Neuron (in vitro differentiated cells): ENCODE measurements at regions not wholly inside any gene's neighbourhood (a gene's known extent, or its start where the extent isn't known, plus 50 kb on each side); places are given as distances from the start of the nearest gene placed in this dataset.
"Not testable (repeated sequence)": the region's sequence is repeated elsewhere in the genome, so short reads cannot be mapped to it uniquely, and the experiment has no call there.

Experiments used
- H2AFZ ChIP-seq: one replicate; pipeline ENCODE4 v1.6.1; 2013; ENCODE audit warnings: low read depth, mild to moderate bottlenecking, inconsistent platforms, low read length, moderate library complexity
- H3K27me3 ChIP-seq: one replicate; pipeline ENCODE4 v1.6.1; 2013; ENCODE audit warnings: low read length; ENCODE audit not compliant: insufficient read depth
- H3K36me3 ChIP-seq: one replicate; pipeline ENCODE4 v1.6.1; 2013; ENCODE audit warnings: low read length; ENCODE audit not compliant: insufficient read depth
- H3K4me1 ChIP-seq: one replicate; pipeline ENCODE4 v1.6.1; 2013; ENCODE audit warnings: low read length; ENCODE audit not compliant: insufficient read depth
- H3K4me3 ChIP-seq: 2 replicates; pipeline ENCODE4 v1.5.1; 2013; ENCODE audit warnings: mild to moderate bottlenecking, low read length, moderate library complexity
- H3K9me3 ChIP-seq: one replicate; pipeline ENCODE4 v1.6.1; 2013; ENCODE audit warnings: low read length

- H3K27me3 ChIP-seq, H3K4me3 ChIP-seq, H3K36me3 ChIP-seq, H3K4me1 ChIP-seq, H3K9me3 ChIP-seq, H2AFZ ChIP-seq: not testable (repeated sequence)
Observed at GRCh38 chr3:151587659-151588058, 126.8 kb upstream of the IGSF10 start.

GRCh38 chr3:151584566-151584965 is 123.7 kb upstream of the IGSF10 start:
- H3K9me3 ChIP-seq, result no peaks in the 10 kb centered on the region
- no peak overlapping the region for H2AFZ ChIP-seq
- H3K4me1 ChIP-seq, result peaks cover 8% of the 10 kb centered on the region
- no peak overlapping the region for H3K4me3 ChIP-seq
- no peaks in the 10 kb centered on the region for H3K27me3 ChIP-seq
- H3K36me3 ChIP-seq, result no peaks in the 10 kb centered on the region

GRCh38 chr3:151581035-151581434 is 120.2 kb upstream of the IGSF10 start:
- peaks cover 16% of the 10 kb centered on the region for H3K4me1 ChIP-seq
- no peaks in the 10 kb centered on the region for H3K9me3 ChIP-seq
- H3K36me3 ChIP-seq, result no peaks in the 10 kb centered on the region
- H3K27me3 ChIP-seq, result no peaks in the 10 kb centered on the region
- no peak overlapping the region for H3K4me3 ChIP-seq
- H2AFZ ChIP-seq, result no peak overlapping the region

- no peak overlapping the region for H2AFZ ChIP-seq
- H3K4me1 ChIP-seq, result peaks cover 16% of the 10 kb centered on the region
- peaks cover under 1% of the 10 kb centered on the region for H3K9me3 ChIP-seq
- H3K36me3 ChIP-seq, result no peaks in the 10 kb centered on the region
- no peaks in the 10 kb centered on the region for H3K27me3 ChIP-seq
- no peak overlapping the region for H3K4me3 ChIP-seq
Observed at GRCh38 chr3:151580591-151580990, 119.7 kb upstream of the IGSF10 start.

GRCh38 chr3:151579571-151580270 is 118.9 kb upstream of the IGSF10 start:
- no peak overlapping the region for H3K4me3 ChIP-seq

GRCh38 chr3:151578495-151578894 is 117.6 kb upstream of the IGSF10 start:
- Histone ChIP-seq H3K4me3 (no peak overlapping the region), H3K9me3 (peaks cover 4% of the 10 kb centered on the region), H3K4me1 (peaks cover 11% of the 10 kb centered on the region), H3K36me3 (no peaks in the 10 kb centered on the region), H2AFZ (no peak overlapping the region), H3K27me3 (no peaks in the 10 kb centered on the region)

More at GRCh38 chr3:151579571-151580270, 118.9 kb upstream of the IGSF10 start:
- Histone ChIP-seq H3K36me3 (no peaks in the 10 kb centered on the region), H2AFZ (no peak overlapping the region), H3K9me3 (peaks cover 4% of the 10 kb centered on the region), H3K4me1 (peaks cover 15% of the 10 kb centered on the region), H3K27me3 (no peaks in the 10 kb centered on the region)

GRCh38 chr3:151576511-151577137 is 115.8 kb upstream of the IGSF10 start:
- Histone ChIP-seq H3K9me3 (peaks cover 4% of the 10 kb centered on the region), H3K4me1 (peaks cover 11% of the 10 kb centered on the region), H2AFZ (no peak overlapping the region), H3K27me3 (no peaks in the 10 kb centered on the region), H3K4me3 (no peak overlapping the region), H3K36me3 (no peaks in the 10 kb centered on the region)

GRCh38 chr3:151568184-151568583 is 107.3 kb upstream of the IGSF10 start:
- no peaks in the 10 kb centered on the region for H3K27me3 ChIP-seq
- no peak overlapping the region for H2AFZ ChIP-seq
- H3K4me1 ChIP-seq, result peaks cover 10% of the 10 kb centered on the region
- H3K36me3 ChIP-seq, result no peaks in the 10 kb centered on the region
- H3K9me3 ChIP-seq, result no peaks in the 10 kb centered on the region
- H3K4me3 ChIP-seq, result no peak overlapping the region

- Histone ChIP-seq H3K36me3 (no peaks in the 10 kb centered on the region), H3K4me3 (no peak overlapping the region), H3K27me3 (no peaks in the 10 kb centered on the region), H3K4me1 (peaks cover 10% of the 10 kb centered on the region), H2AFZ (no peak overlapping the region), H3K9me3 (no peaks in the 10 kb centered on the region)
Observed at GRCh38 chr3:151567477-151567876, 106.6 kb upstream of the IGSF10 start.

GRCh38 chr3:151564261-151564660 is 103.4 kb upstream of the IGSF10 start:
- H3K4me1 ChIP-seq, result peaks cover 10% of the 10 kb centered on the region
- no peaks in the 10 kb centered on the region for H3K36me3 ChIP-seq
- no peaks in the 10 kb centered on the region for H3K9me3 ChIP-seq
- no peak overlapping the region for H3K4me3 ChIP-seq
- no peaks in the 10 kb centered on the region for H3K27me3 ChIP-seq
- no peak overlapping the region for H2AFZ ChIP-seq

GRCh38 chr3:151563305-151563704 is 102.4 kb upstream of the IGSF10 start:
- H2AFZ ChIP-seq, result no peak overlapping the region
- H3K9me3 ChIP-seq, result no peaks in the 10 kb centered on the region
- no peaks in the 10 kb centered on the region for H3K36me3 ChIP-seq
- H3K27me3 ChIP-seq, result no peaks in the 10 kb centered on the region
- no peak overlapping the region for H3K4me3 ChIP-seq
- H3K4me1 ChIP-seq, result peaks cover 7% of the 10 kb centered on the region

GRCh38 chr3:151562891-151563290 is 102.0 kb upstream of the IGSF10 start:
- Histone ChIP-seq H2AFZ (no peak overlapping the region), H3K36me3 (no peaks in the 10 kb centered on the region), H3K4me1 (peaks cover 4% of the 10 kb centered on the region), H3K4me3 (no peak overlapping the region), H3K27me3 (no peaks in the 10 kb centered on the region), H3K9me3 (no peaks in the 10 kb centered on the region)

GRCh38 chr3:151561878-151562277 is 101.0 kb upstream of the IGSF10 start:
- H3K27me3 ChIP-seq, result no peaks in the 10 kb centered on the region
- no peaks in the 10 kb centered on the region for H3K9me3 ChIP-seq
- H3K4me3 ChIP-seq, result no peak overlapping the region
- H3K36me3 ChIP-seq, result no peaks in the 10 kb centered on the region
- no peak overlapping the region for H2AFZ ChIP-seq
- no peaks in the 10 kb centered on the region for H3K4me1 ChIP-seq

- Histone ChIP-seq H3K36me3 (no peaks in the 10 kb centered on the region), H3K4me1 (no peaks in the 10 kb centered on the region), H3K27me3 (no peaks in the 10 kb centered on the region), H3K9me3 (no peaks in the 10 kb centered on the region), H2AFZ (no peak overlapping the region), H3K4me3 (no peak overlapping the region)
Observed at GRCh38 chr3:151560738-151561137, 99.9 kb upstream of the IGSF10 start.
